Glomerular visceral epithelial cell (primary cell): ENCODE measurements at regions not wholly inside any gene's neighbourhood (a gene's known extent, or its start where the extent isn't known, plus 50 kb on each side); places are given as distances from the start of the nearest gene placed in this dataset.

Experiments used
- DNase-seq: peaks from one replicate; pipeline ENCODE4 v3.0.0-alpha.2; 2016; ENCODE audit errors: extremely low spot score

- no peak for DNase-seq
Observed at GRCh38 chr9:118187408-118187807, 483.2 kb downstream of the TLR4 start.

- DNase-seq = no peak
Observed at GRCh38 chr9:118189615-118190014, 485.4 kb downstream of the TLR4 start.

GRCh38 chr9:118192807-118193206 is 488.6 kb downstream of the TLR4 start:
- DNase-seq = no peak

GRCh38 chr9:118209343-118209742 is 505.1 kb downstream of the TLR4 start:
- DNase-seq = no peak

GRCh38 chr9:118215549-118215948 is 511.3 kb downstream of the TLR4 start:
- DNase-seq = no peak

- DNase-seq = no peak
Observed at GRCh38 chr9:118222375-118222774, 518.2 kb downstream of the TLR4 start.

GRCh38 chr9:118223111-118223510 is 518.9 kb downstream of the TLR4 start:
- no peak for DNase-seq

- no peak for DNase-seq
Observed at GRCh38 chr9:118230329-118230728, 526.1 kb downstream of the TLR4 start.

GRCh38 chr9:118236625-118237024 is 532.4 kb downstream of the TLR4 start:
- no peak for DNase-seq

- no peak for DNase-seq
Observed at GRCh38 chr9:118238139-118238538, 533.9 kb downstream of the TLR4 start.

GRCh38 chr9:118252027-118252426 is 547.8 kb downstream of the TLR4 start:
- DNase-seq = no peak

GRCh38 chr9:118262191-118262590 is 558.0 kb downstream of the TLR4 start:
- no peak for DNase-seq

GRCh38 chr9:118263949-118264348 is 559.7 kb downstream of the TLR4 start:
- DNase-seq = no peak

GRCh38 chr9:118268046-118268445 is 563.8 kb downstream of the TLR4 start:
- no peak for DNase-seq

- DNase-seq = no peak
Observed at GRCh38 chr9:118269623-118270022, 565.4 kb downstream of the TLR4 start.

GRCh38 chr9:118271331-118271730 is 567.1 kb downstream of the TLR4 start:
- no peak for DNase-seq

GRCh38 chr9:118271936-118272335 is 567.7 kb downstream of the TLR4 start:
- no peak for DNase-seq

GRCh38 chr9:118273048-118273447 is 568.8 kb downstream of the TLR4 start:
- no peak for DNase-seq

GRCh38 chr9:118276784-118277183 is 572.6 kb downstream of the TLR4 start:
- DNase-seq = no peak

- no peak for DNase-seq
Observed at GRCh38 chr9:118281772-118282171, 577.6 kb downstream of the TLR4 start.

- no peak for DNase-seq
Observed at GRCh38 chr9:118283488-118283887, 579.3 kb downstream of the TLR4 start.

- no peak for DNase-seq
Observed at GRCh38 chr9:118290116-118290515, 585.9 kb downstream of the TLR4 start.

- no peak for DNase-seq
Observed at GRCh38 chr9:118295413-118295812, 591.2 kb downstream of the TLR4 start.

- no peak for DNase-seq
Observed at GRCh38 chr9:118302721-118303120, 598.5 kb downstream of the TLR4 start.

GRCh38 chr9:118303216-118303615 is 599.0 kb downstream of the TLR4 start:
- no peak for DNase-seq
